Ectodermal cell (in vitro differentiated cells): ENCODE measurements at regions not wholly inside any gene's neighbourhood (a gene's known extent, or its start where the extent isn't known, plus 50 kb on each side); places are given as distances from the start of the nearest gene placed in this dataset.

ENCODE experiments used
- H3K27ac ChIP-seq: 2 replicates; pipeline ENCODE4 v1.7.0; 2013; ENCODE audit warnings: mild to moderate bottlenecking, low read depth, low read length; ENCODE audit not compliant: insufficient read depth, poor library complexity, severe bottlenecking
- H3K27me3 ChIP-seq: 2 replicates; pipeline ENCODE4 v1.7.0; 2013; ENCODE audit warnings: mild to moderate bottlenecking, low read length; ENCODE audit not compliant: insufficient read depth, control insufficient read depth, poor library complexity, severe bottlenecking
- H3K36me3 ChIP-seq: one replicate; pipeline ENCODE4 v1.7.0; 2013; ENCODE audit warnings: low read length; ENCODE audit not compliant: control insufficient read depth, insufficient read depth
- H3K4me1 ChIP-seq: one replicate; pipeline ENCODE4 v1.7.0; 2013; ENCODE audit warnings: low read length; ENCODE audit not compliant: control insufficient read depth, insufficient read depth
- H3K4me3 ChIP-seq: 2 replicates; pipeline ENCODE4 v1.7.0; 2013; ENCODE audit warnings: low read depth, low read length, control low read depth; ENCODE audit not compliant: insufficient read depth
- H3K9me3 ChIP-seq: 2 replicates; pipeline ENCODE4 v1.7.0; 2013; ENCODE audit warnings: mild to moderate bottlenecking, low read length, moderate library complexity; ENCODE audit not compliant: control insufficient read depth
- WGBS, 2 experiments: methylation state at CpG; one replicate each; pipeline ENCODE4 v1.1.7; 2013; ENCODE audit warnings: missing lambda C conversion rate in 2 of 2; 5-methylcytosine and 5-hydroxymethylcytosine counted together

DNA sequence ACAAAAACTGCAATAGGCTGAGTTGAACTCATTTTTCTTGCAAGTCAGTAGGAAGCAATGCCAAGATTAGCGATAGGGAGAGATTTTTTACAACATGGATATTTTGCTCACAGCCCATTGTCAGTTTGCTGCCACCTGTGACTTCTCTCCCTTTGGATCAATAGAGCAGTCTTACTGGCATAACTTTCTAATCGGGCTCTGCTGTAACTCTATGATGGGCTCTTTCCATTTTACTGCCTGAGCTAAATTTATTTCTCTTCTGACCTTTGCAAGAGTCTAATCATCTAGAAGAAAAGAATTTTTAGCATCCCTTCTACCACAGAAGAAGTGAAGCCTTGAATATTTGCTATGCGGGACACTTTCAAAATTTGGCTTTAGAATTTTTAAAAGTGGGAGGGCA, 53.6 kb upstream of the SGCD start:
- H3K9me3 ChIP-seq = no peaks in the 10 kb centered on the region
- no peaks in the 10 kb centered on the region for H3K36me3 ChIP-seq
- H3K4me3 ChIP-seq = no peak overlapping the region
- H3K27me3 ChIP-seq = no peaks in the 10 kb centered on the region
- no peak overlapping the region for H3K27ac ChIP-seq
- H3K4me1 ChIP-seq = peaks cover 3% of the 10 kb centered on the region
- WGBS, 2 experiments = 89 to 91% methylated on average over 3 of the region's 3 CpGs

DNA sequence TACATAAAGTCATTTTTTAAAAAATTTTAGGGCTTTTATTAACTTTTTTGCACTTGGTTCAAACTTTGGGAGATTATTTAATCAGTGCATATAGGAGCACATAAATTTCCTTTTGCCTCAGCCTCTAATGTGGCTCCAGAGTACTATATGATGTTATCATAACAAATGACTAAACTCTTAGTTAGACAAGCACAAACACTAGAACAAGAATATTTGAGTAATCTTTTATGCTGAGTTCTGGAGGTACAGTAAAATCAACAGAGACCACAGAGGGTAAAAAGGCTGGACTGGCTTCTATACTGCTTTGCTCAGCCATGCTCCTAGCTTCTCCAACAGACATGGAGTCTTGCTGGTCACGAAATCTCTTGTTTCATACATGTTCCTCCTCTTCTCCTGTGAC, 52.5 kb upstream of the SGCD start:
- no peak overlapping the region for H3K4me3 ChIP-seq
- H3K27me3 ChIP-seq = no peaks in the 10 kb centered on the region
- peaks cover 3% of the 10 kb centered on the region for H3K4me1 ChIP-seq
- H3K9me3 ChIP-seq = no peaks in the 10 kb centered on the region
- 85 to 94% methylated on average over 1 of the region's 1 CpG for WGBS, 2 experiments
- no peak overlapping the region for H3K27ac ChIP-seq
- H3K36me3 ChIP-seq = no peaks in the 10 kb centered on the region
